PC-3 (cell line): ENCODE measurements at regions not wholly inside any gene's neighbourhood (a gene's known extent, or its start where the extent isn't known, plus 50 kb on each side); places are given as distances from the start of the nearest gene placed in this dataset.

Source experiments
- ATAC-seq: fragments of 200-7000 bp; cut with Tn5 transposase; 2 replicates; pipeline ENCODE4 v1.9.1; 2020; ENCODE audit warnings: mild to moderate bottlenecking, moderate library complexity
- BruUV-seq: library from RNA; stranded (reverse); fragments of 400-500 nt; replicated peaks from 2 replicates; lab custom pipeline; 2021; lab: Mats Ljungman, UMichigan
- CTCF ChIA-PET: fragments of 300-600 bp; sonication (Branson Sonifier 250); formaldehyde crosslinking; loops from one replicate; lab custom pipeline; 2022; ENCODE audit warnings: antibody characterized with exemption; lab: Charles Lee
- POLR2A ChIA-PET: fragments of 300-600 bp; sonication (Branson Sonifier 250); formaldehyde crosslinking; loops from one replicate; lab custom pipeline; 2022; ENCODE audit warnings: antibody characterized with exemption; ENCODE audit not compliant: unreplicated experiment; lab: Charles Lee
- DNase-seq: peaks from one replicate; pipeline ENCODE4 v3.0.0-alpha.2; 2015
- H2AFZ ChIP-seq: fragments of 300-600 bp; sonication (generic); 2 replicates; pipeline ENCODE4 v1.6.0; 2016; ENCODE audit warnings: antibody characterized with exemption, low read length
- H3F3A ChIP-seq: fragments of 300-600 bp; sonication (generic); one replicate; pipeline ENCODE4 v1.6.0; 2017; ENCODE audit warnings: antibody characterized with exemption, low read length, control low read depth, mild to moderate bottlenecking; ENCODE audit not compliant: unreplicated experiment
- H3K27ac ChIP-seq: fragments of 300-600 bp; sonication (generic); 2 replicates; pipeline ENCODE4 v1.5.1; 2016; ENCODE audit warnings: mild to moderate bottlenecking, low read length
- H3K27me3 ChIP-seq: fragments of 300-600 bp; sonication (generic); 2 replicates; pipeline ENCODE4 v1.6.1; 2016; ENCODE audit warnings: low read length, mixed read lengths
- H3K36me3 ChIP-seq: fragments of 300-600 bp; sonication (generic); 2 replicates; pipeline ENCODE4 v1.6.1; 2016; ENCODE audit warnings: low read depth, mixed run types, low read length, mixed read lengths
- H3K4me1 ChIP-seq: fragments of 300-600 bp; sonication (generic); 2 replicates; pipeline ENCODE4 v1.5.1; 2016; ENCODE audit warnings: low read length; ENCODE audit not compliant: insufficient read depth
- H3K4me2 ChIP-seq: fragments of 300-600 bp; sonication (generic); 2 replicates; pipeline ENCODE4 v1.6.0; 2016; ENCODE audit warnings: low read length
- H3K4me3 ChIP-seq: fragments of 300-600 bp; sonication (generic); 2 replicates; pipeline ENCODE4 v1.5.1; 2016; ENCODE audit warnings: mild to moderate bottlenecking, low read length, mixed read lengths
- H3K79me2 ChIP-seq: fragments of 300-600 bp; sonication (generic); 2 replicates; pipeline ENCODE4 v1.6.1; 2017; ENCODE audit warnings: low read length, mixed read lengths
- H3K9ac ChIP-seq: fragments of 300-600 bp; sonication (generic); 2 replicates; pipeline ENCODE4 v1.6.0; 2016; ENCODE audit warnings: mild to moderate bottlenecking, low read length
- H3K9me2 ChIP-seq: fragments of 300-600 bp; sonication (generic); replicated peaks from 2 replicates; pipeline ENCODE4 v1.6.1; 2016; ENCODE audit warnings: mixed run types, low read length, mixed read lengths
- H3K9me3 ChIP-seq: fragments of 300-600 bp; sonication (generic); 2 replicates; pipeline ENCODE4 v1.6.1; 2016; ENCODE audit warnings: low read length, mixed read lengths
- H4K20me1 ChIP-seq: fragments of 300-600 bp; sonication (generic); 2 replicates; pipeline ENCODE4 v1.6.1; 2016; ENCODE audit warnings: low read length, mixed read lengths
- EZH2 ChIP-seq: fragments of 300-600 bp; sonication (generic); IDR thresholded peaks from one replicate; pipeline ENCODE4 v1.6.1; 2017; ENCODE audit warnings: antibody characterized with exemption, mild to moderate bottlenecking, low read length; ENCODE audit not compliant: unreplicated experiment
- EZH2phosphoT487 ChIP-seq: fragments of 300-600 bp; sonication (generic); IDR thresholded peaks from 2 replicates; pipeline ENCODE4 v1.6.1; 2018; ENCODE audit warnings: mild to moderate bottlenecking, antibody characterized with exemption, low read length, borderline replicate concordance
- intact Hi-C: fragments of 100-400 bp; cut with micrococcal nuclease; formaldehyde crosslinking; loops from 2 replicates; pipeline ENCODE4 v1.9.0; 2023
- TF ChIP-seq, protein P1 (sequence below): fragments of 300-600 bp; sonication (generic); conservative IDR thresholded peaks from 2 replicates; pipeline ENCODE4 v1.5.1; 2017; ENCODE audit warnings: antibody characterized with exemption, low read depth, mild to moderate bottlenecking, low read length

DNA sequence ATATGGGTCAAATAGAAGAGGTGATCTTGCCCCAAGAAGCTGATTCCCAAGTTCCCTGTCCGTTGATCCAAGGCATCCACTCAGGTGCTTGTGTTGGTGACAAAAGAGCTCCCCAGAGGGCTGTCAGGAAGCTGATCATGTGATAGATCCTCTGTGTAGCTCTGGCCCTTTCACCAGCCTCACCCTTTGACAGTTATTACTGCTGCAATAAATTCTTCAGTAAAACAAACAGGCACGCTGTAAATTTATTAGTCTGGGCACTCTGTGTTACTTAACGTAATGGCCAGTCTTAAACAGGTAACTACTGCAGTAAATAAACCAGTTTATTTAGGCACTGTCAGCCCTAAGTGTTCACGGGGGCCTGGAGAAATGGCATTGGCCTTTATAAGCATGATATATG lies 473.9 kb downstream of the BCL11B start:
- Histone ChIP-seq H3K4me2 (no peak overlapping the region), H3K36me3 (no peaks in the 10 kb centered on the region), H3K9ac (no peak overlapping the region), H3K79me2 (no peaks in the 10 kb centered on the region), H3K9me3 (peaks cover 5% of the 10 kb centered on the region), H2AFZ (no peak overlapping the region), H3K9me2 (no peaks in the 10 kb centered on the region), H4K20me1 (no peaks in the 10 kb centered on the region), H3K27ac (no peak overlapping the region), H3K4me3 (no peak overlapping the region), H3K4me1 (no peaks in the 10 kb centered on the region), H3F3A (no peaks in the 10 kb centered on the region), H3K27me3 (no peaks in the 10 kb centered on the region)
- intact Hi-C loops: no loop called here
- POLR2A ChIA-PET: no interaction called here
- CTCF ChIA-PET: no interaction called here
- no peak for DNase-seq
- BruUV-seq: no TSS peak
- ATAC-seq: no peak
- TF ChIP-seq EZH2 (no peak), EZH2phosphoT487 (no peak)
- TF ChIP-seq, protein P1, sequence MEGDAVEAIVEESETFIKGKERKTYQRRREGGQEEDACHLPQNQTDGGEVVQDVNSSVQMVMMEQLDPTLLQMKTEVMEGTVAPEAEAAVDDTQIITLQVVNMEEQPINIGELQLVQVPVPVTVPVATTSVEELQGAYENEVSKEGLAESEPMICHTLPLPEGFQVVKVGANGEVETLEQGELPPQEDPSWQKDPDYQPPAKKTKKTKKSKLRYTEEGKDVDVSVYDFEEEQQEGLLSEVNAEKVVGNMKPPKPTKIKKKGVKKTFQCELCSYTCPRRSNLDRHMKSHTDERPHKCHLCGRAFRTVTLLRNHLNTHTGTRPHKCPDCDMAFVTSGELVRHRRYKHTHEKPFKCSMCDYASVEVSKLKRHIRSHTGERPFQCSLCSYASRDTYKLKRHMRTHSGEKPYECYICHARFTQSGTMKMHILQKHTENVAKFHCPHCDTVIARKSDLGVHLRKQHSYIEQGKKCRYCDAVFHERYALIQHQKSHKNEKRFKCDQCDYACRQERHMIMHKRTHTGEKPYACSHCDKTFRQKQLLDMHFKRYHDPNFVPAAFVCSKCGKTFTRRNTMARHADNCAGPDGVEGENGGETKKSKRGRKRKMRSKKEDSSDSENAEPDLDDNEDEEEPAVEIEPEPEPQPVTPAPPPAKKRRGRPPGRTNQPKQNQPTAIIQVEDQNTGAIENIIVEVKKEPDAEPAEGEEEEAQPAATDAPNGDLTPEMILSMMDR: no peak

DNA sequence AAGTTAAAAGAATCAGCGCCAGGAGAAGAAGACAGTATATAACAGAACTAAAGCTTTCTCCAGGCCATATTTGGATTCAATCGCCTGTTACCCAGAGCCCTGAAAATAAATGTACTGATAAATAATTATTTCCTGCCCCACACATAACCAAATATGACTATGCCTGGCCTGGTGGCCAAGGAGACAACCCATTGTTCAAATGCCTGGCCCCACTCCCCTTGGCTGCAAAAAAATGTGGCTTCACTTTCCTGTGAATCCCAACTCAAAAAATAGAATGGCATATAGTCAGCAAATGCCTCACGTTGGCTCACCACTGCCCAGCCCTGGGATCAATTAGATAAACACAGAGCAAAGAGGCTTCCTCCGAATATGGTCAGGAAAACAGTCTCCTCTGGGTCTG lies 472.1 kb downstream of the BCL11B start:
- ChIA-PET POLR2A (no interaction called here), CTCF (no interaction called here)
- Histone ChIP-seq H3K9me2 (no peaks in the 10 kb centered on the region), H3K79me2 (no peaks in the 10 kb centered on the region), H3K27me3 (no peaks in the 10 kb centered on the region), H3K4me2 (no peak overlapping the region), H2AFZ (no peak overlapping the region), H3K27ac (no peak overlapping the region), H3K9ac (no peak overlapping the region), H4K20me1 (no peaks in the 10 kb centered on the region), H3K4me3 (no peak overlapping the region), H3K36me3 (no peaks in the 10 kb centered on the region), H3K9me3 (0 out of 2 replicates have a peak, but pooled peaks cover 4% of the 10 kb centered on the region), H3F3A (no peaks in the 10 kb centered on the region), H3K4me1 (no peaks in the 10 kb centered on the region)
- BruUV-seq: no TSS peak
- intact Hi-C loops: no loop called here
- TF ChIP-seq, protein P1: no peak
- no peak for TF ChIP-seq EZH2
- no peak for TF ChIP-seq EZH2phosphoT487
- DNase-seq (no peak), ATAC-seq (no peak)

DNA sequence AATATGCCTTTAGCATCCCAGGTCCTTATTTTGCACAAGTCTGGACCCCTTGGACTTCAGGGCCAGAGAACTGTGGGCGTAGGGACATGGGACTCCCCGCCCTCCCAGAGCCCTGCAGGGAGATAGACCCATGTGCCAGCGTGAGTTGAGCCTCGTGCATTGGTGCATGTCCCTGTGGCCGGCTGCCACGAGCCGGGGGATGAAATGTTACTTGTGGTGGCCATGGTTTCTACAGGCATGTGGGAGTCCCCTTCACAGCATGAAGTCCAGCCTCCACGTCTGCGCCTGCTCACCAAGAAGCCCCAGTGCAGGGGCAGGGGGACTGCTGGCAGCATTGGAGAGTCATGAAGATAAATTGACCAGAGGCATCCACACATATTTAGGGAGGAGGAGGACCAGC lies 470.0 kb downstream of the BCL11B start:
- CTCF ChIA-PET: no interaction called here
- POLR2A ChIA-PET: no interaction called here
- Histone ChIP-seq H3K79me2 (no peaks in the 10 kb centered on the region), H3K4me3 (no peak overlapping the region), H3K27me3 (no peaks in the 10 kb centered on the region), H2AFZ (no peak overlapping the region), H3K9me2 (no peaks in the 10 kb centered on the region), H3F3A (no peaks in the 10 kb centered on the region), H3K27ac (no peak overlapping the region), H3K4me2 (no peak overlapping the region), H3K9me3 (0 out of 2 replicates have a peak, but pooled peaks cover 4% of the 10 kb centered on the region), H3K4me1 (no peaks in the 10 kb centered on the region), H3K36me3 (no peaks in the 10 kb centered on the region), H4K20me1 (no peaks in the 10 kb centered on the region), H3K9ac (no peak overlapping the region)
- ATAC-seq: no peak
- TF ChIP-seq, protein P1: no peak
- TF ChIP-seq EZH2phosphoT487 (no peak), EZH2 (no peak)
- BruUV-seq: no TSS peak
- intact Hi-C loops: no loop called here
- no peak for DNase-seq
